ENCODE measurements at regions not wholly inside any gene's neighbourhood (a gene's known extent, or its start where the extent isn't known, plus 50 kb on each side); places are given as distances from the start of the nearest gene placed in this dataset.

- no peak for DNase-seq (ENCODE audit: low read depth in 2 of 2)
Measured at GRCh38 chr10:58140691-58141347, 126.9 kb downstream of the IPMK start.

GRCh38 chr10:58140054-58140453 is 127.6 kb downstream of the IPMK start:
- no peak for DNase-seq (ENCODE audit: low read depth in 2 of 2)

DNA sequence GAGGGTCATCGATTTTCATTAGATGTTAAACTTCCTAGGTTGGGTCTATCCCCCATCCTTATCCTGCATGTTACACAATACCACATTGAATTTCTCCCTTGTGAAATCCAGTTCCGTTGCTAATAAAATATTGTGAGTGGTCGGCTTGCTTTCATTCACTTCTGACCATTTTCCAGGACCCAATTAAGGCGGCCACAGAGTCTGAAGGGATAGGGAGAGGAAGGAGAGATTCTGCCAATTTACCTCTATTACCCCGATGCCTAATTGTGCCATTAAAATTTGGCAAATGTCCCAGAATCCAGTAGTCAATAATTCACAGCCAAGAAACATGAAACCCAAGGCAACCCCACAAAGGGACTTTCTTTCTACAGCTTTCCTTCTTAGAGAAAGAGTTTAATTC is 129.9 kb downstream of the IPMK start:
- DNase-seq (ENCODE audit: low read depth in 2 of 2): no peak

DNA sequence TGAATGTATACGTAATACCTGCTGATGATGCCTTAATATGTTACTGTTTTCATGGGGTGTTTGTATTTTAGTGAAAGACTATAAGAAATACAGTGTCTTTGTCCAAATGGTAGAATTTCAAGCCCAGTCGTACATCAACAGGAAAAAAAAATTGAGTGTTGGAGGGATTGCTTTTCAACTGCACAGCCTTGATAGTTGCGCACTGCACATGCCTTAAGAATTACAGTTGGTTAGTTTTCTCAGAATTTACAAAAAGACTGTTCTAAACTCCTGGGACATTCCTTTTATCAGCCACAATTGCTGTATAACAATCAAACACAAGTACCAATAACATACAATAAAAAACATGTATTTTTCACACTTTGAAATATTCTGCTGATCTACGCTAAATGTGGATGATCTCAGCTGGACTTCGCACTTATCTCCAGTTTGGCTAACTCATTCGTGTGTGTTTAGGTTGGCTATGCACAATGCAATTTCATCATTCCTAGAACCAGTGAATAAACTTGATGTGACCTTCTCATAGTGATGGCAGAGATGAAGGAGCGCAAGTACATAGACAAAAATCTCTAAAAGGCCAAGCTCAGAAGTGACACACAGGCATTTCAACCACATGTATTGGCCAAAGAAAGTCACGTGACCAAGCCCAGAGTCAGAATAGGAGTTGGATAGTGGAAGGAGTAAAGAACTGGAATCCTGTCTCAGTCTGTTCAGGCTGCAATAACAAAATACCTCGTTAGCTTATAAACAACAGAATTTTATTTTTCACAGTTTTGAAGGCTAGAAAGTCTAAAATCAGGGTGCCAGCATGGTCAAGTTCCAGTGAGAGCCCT is 152.3 kb downstream of the IPMK start:
- DNase-seq (ENCODE audit: low read depth in 2 of 2): no peak

GRCh38 chr10:58109731-58110130 is 158.0 kb downstream of the IPMK start:
- no peak for DNase-seq (ENCODE audit: low read depth in 2 of 2)

DNA sequence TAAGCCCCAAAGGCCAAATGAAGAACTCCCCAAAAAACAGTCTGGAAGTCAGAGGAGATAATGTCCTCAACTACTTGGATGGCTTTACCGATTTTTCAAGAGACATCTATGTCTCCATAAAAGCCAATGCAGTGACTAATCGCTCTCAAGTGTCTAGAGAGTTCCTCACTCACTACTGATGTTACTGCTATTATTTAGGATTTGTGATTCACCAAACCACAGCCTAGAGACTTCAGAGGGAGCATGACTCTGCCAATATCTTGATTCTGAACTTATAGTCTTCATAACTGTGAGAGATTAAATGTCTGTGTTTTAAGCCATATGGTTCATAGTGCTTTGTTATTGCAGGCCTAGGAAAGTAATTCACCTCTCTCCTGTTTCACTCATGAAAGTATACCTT is 160.2 kb downstream of the IPMK start:
- DNase-seq (ENCODE audit: low read depth in 2 of 2): no peak

DNA sequence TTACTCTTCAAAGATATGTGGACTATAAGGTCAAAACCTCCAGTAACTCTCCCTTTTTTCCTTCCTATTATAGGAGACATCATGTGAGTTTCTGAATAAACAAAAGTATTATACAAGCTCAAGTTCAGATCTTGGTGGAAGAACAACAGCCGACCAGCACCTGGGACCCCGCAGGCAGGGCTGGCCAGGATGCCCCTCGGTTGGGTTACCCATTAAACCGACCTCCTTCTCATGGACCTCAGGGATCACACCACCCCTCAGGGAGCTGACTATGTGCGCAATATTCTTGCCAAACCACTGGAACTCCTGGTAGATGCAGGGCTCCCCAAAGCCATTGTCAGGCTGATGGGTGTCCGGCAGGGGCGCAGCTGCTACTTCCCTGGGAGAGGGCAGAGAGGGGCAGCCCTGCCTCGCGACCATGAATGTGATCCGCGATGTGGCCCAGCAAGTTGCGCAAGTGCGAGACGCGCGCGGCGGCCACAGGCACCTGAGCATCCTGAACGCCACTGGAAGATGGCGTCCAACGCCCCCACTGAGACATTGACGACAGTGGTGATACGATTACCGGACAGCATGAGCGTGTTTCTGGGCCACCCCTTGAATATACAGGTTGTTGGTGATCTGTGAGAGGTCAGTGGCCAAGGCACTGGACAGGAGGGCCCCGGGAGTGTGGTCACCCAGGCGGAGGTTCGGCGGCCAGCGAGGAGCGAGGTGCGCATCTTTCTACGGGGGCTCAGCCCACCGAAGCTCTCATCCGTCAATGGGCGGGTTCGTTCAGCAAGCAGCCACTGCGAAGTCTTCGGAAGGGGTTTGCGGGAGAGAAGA is 161.3 kb downstream of the IPMK start:
- no peak for DNase-seq (ENCODE audit: low read depth in 2 of 2)

DNA sequence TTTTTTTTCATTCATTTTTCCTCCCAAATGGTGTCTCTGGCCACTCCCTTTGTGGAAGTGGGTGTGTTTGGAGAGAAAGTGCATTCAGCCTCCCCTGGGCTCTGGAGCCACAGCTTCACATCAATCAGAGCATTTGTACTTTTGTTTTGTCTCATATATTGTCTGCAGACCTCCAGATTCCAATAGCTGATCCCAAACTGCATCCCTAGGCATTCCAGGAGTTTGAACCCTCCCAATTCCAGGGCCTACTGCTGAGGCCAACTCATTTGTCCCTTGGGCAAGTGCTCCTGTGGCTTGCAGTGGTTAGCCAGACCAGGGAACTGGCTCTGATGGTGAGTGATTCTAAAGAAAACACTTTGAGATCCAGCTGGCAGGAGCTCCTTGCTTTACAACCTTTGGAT is 163.3 kb downstream of the IPMK start:
- DNase-seq (ENCODE audit: low read depth in 2 of 2): no peak

DNA sequence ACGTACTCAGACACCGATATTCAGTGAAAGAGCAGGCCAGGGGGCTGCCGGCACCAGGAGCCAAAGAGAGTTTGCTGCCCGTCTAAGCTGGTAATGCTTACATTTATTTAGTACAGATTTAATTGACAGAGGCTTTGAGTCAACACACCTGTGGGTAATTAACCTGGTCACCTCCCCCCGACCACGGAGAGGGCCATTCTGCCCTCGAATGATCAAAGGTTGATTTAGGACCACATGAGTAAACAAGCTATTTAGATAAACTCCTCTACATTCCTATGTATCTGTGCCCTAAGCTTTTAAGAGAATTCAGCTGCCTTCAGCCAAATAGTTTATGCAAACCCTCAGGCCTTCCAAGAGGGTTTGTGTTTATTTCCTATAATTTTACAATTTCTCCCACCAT is 164.8 kb downstream of the IPMK start:
- DNase-seq (ENCODE audit: low read depth in 2 of 2): no peak

DNA sequence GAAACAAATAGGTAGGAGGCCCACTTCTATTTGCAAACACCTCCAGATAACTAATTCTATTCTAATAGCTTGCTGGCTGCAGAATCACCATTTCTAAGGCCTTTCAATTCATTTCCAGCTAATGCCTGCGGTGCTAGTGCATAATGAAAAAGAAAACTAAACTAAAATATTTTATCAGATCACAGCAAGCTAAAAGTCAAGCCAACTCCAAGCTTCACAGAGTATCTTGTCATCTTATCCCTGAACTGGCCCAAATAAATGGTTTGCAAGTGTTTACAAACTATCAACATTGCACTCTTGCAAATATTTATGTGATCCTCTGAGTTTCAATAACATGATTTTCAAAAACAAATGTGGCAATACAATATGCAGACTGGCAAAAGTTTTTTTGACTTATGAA is 166.0 kb downstream of the IPMK start:
- DNase-seq (ENCODE audit: low read depth in 2 of 2): no peak

- DNase-seq (ENCODE audit: low read depth in 2 of 2): no peak
Measured at GRCh38 chr10:58094985-58095718, 172.5 kb downstream of the IPMK start.

GRCh38 chr10:58091886-58092285 is 175.8 kb downstream of the IPMK start:
- no peak for DNase-seq (ENCODE audit: low read depth in 2 of 2)

- no peak for DNase-seq (ENCODE audit: low read depth in 2 of 2)
Measured at GRCh38 chr10:58089739-58090138, 178.0 kb downstream of the IPMK start.

DNA sequence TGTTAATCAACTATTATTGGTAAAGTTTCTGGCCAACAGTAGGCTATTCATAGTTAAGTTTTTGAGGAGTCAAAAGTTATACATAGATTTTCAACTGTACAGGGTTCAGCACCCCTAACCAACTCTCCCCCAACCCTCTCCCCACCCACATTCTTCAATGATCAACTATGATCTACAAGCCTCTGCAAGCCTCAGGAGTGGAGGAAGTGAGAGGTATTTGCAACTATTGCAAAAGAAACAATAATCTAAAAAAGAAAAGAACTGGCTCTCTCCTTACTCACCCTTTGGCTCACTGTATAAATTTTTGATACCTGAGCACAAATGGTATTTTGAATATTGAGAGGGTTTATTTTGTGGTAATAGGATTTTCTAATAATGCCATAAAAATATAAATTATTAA is 179.8 kb downstream of the IPMK start:
- DNase-seq (ENCODE audit: low read depth in 2 of 2): no peak

DNA sequence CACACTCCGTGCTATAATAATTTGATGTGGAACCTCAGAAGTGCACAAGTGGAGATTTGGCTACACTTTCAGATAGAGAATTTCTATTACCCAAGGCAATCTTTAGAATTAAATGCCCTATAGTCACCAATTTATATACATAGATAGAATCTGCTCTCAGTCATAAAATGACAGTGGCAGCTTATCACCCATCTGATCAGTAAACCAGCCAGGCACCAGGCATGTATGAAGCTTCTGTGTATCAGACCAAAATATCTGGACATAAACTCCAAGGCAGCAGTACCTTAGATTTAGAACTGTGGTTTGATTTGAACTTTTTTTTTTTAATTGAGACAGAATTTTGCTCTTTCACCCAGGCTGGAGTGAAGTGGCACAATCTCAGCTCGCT is 180.9 kb downstream of the IPMK start:
- no peak for DNase-seq (ENCODE audit: low read depth in 2 of 2)

DNA sequence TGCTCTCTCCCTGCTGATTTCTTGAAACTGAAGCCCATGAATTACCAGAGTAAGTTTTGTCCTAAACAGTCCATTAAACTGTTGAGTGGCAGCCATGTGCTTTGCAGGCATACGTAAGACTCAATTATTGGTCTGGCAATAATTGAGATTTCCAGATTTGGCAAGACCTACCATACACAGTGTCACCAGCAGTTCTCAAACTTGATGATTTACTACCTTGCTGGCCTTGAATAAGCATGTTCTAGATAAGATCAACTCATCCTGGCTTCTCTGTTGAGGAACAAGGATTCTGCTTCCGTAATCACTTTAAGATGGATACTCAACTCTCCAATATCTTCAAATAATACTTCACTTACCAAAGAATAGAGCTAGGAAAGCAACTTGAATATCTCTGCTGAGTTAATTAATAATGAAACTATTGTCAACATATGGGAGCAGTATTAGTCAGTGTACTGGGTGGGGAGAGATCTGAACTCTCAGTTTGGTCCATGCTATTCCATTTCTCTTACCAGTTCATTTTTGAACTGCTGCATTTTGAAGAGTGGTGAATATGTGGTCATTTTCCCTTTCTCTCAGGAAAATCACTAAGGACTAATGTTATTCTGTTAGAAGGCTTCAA is 181.4 kb downstream of the IPMK start:
- DNase-seq (ENCODE audit: low read depth in 2 of 2): no peak

DNA sequence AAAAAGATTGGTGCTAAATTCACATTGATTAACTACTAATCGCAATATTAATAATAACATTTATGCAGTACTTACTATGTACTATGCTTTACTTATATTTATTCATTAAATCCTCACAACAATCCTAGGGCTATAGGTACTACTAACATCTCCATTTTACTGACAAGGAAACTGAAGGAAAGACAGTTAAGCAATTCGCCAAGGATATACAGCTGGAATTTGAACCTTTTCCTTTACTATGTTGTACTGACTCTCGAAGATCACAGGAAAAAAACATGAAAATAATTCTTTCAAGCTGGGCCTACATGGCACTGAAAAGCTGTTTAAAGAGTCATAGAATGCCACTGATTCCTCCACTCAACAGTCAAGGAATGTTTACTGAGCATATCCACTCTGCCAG is 185.4 kb downstream of the IPMK start:
- no peak for DNase-seq (ENCODE audit: low read depth in 2 of 2)

DNA sequence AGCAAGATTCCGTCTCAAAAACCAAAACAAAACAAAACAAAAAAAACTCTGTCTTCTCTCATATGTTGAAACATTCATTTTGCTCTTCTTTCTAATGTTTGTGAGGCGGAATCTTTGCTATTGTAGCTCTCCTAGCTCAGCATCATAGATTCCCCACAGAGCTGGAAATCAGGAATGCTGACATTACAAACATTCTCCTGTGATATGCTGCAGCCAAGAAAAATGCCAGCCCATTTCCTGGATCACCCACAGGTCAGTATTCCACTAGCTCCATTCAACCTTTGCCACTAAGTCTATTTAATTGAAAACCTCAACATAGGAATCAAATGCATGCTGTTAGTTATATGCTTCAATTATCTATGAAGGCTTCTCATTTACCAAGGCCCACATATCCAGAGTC is 186.3 kb downstream of the IPMK start:
- DNase-seq (ENCODE audit: low read depth in 2 of 2): no peak

DNA sequence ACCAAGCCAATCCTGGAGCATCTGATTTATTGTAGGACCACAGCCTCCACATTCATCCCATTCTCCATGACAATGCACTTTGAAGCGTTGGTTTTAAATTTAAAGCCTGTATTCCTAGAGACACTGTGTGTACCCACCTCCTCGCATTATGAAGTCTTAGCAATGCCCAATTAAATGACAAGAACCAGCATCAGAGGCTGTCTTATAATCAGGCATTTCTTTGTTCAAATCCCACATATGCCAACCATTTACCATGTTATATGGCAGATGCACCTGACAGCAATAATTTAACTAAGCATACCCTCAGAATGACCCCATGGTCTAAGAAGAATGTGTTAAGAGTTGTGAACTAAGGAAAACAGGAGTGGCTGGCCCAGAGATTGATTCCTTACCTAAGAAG is 188.2 kb downstream of the IPMK start:
- DNase-seq (ENCODE audit: low read depth in 2 of 2): no peak

DNA sequence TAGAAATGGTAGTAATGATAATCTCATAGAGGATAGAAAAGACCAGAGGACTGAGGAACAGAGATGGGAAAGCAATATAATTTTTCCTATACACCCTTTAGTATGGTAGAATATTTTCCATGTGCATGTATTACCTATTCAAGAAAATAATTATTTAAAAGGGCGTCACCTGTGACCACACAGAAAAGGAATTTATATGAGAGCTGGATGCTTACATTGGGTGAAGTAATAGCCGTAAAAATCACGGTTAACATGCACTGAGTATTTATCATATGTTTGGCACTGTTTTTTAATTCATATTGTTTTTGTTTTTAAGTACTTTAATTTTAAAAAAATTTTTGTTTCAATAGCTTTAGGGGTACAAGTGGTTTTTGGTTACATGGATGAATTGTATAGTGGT is 195.1 kb downstream of the IPMK start:
- no peak for DNase-seq (ENCODE audit: low read depth in 2 of 2)

- no peak for DNase-seq (ENCODE audit: low read depth in 2 of 2)
Measured at GRCh38 chr10:58070956-58071355, 196.7 kb downstream of the IPMK start.

DNA sequence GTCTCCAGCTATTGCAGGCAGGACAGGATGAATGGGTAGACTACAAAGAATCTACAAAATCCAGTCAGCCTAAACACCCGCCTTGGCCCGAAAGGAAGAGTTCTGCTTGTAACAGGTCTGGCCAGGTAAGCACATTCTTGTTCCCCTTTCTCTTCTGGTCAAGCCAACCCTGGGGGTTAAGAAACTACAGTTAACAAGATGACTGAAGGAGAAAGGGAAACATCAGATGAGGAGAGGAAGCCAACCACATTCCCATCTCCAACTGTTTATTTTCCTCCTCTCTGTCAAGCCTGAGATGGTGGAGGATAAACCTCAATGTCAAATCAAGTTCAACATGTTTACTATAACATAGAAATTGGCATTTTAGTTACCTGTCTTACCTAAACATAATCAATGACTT is 198.9 kb downstream of the IPMK start:
- no peak for DNase-seq (ENCODE audit: low read depth in 2 of 2)
